ENCODE measurements at regions not wholly inside any gene's neighbourhood (a gene's known extent, or its start where the extent isn't known, plus 50 kb on each side); places are given as distances from the start of the nearest gene placed in this dataset.
"Not testable (repeated sequence)": the region's sequence is repeated elsewhere in the genome, so short reads cannot be mapped to it uniquely, and the experiment has no call there.

- Histone ChIP-seq H3K4me1 (peaks cover 0 to 11% (median 0%) of the 10 kb centered on the region in 3 donors), H3K27me3 (no peaks in the 10 kb centered on the region), H3K27ac (no peak overlapping the region), H3K4me3 (no peak overlapping the region), H3K36me3 (no peaks in the 10 kb centered on the region), H3K9me3 (no peaks in the 10 kb centered on the region)
- intact Hi-C loops (cut with DNase I), result no loop called here
- DNase-seq, result no peak
- WGBS, 2 donors, result 82 to 88% methylated on average over 9 of the region's 9 CpGs
- TF ChIP-seq CTCF (IDR thresholded peaks at IDR 0.05), result no peak
- no peak for TF ChIP-seq POLR2A (IDR thresholded peaks at IDR 0.05)
Measured at GRCh38 chr5:157965989-157966388, 107.0 kb upstream of the CLINT1 start.

- no peak overlapping the region for H3K4me3 ChIP-seq
- WGBS, 2 donors, result 43 to 48% methylated on average over 2 of the region's 2 CpGs
- H3K9me3 ChIP-seq, result no peaks in the 10 kb centered on the region
- intact Hi-C loops (cut with DNase I), result no loop called here
- H3K4me1 ChIP-seq, result peaks cover 0 to 11% (median 0%) of the 10 kb centered on the region in 3 donors
- H3K36me3 ChIP-seq, result no peaks in the 10 kb centered on the region
- TF ChIP-seq CTCF (IDR thresholded peaks at IDR 0.05), result no peak
- TF ChIP-seq POLR2A (IDR thresholded peaks at IDR 0.05), result no peak
- DNase-seq, result no peak
- H3K27me3 ChIP-seq, result no peaks in the 10 kb centered on the region
- H3K27ac ChIP-seq, result no peak overlapping the region
Measured at GRCh38 chr5:157965040-157965678, 106.2 kb upstream of the CLINT1 start.

- 39 to 58% methylated on average over 4 of the region's 4 CpGs for WGBS, 2 donors
- peaks cover 0 to 11% (median 0%) of the 10 kb centered on the region in 3 donors for H3K4me1 ChIP-seq
- H3K27me3 ChIP-seq, result no peaks in the 10 kb centered on the region
- TF ChIP-seq CTCF (IDR thresholded peaks at IDR 0.05) (no peak), POLR2A (IDR thresholded peaks at IDR 0.05) (no peak)
- no peak for DNase-seq
- no peak overlapping the region for H3K27ac ChIP-seq
- no peaks in the 10 kb centered on the region for H3K9me3 ChIP-seq
- intact Hi-C loops (cut with DNase I), result no loop called here
- H3K36me3 ChIP-seq, result no peaks in the 10 kb centered on the region
- no peak overlapping the region for H3K4me3 ChIP-seq
Measured at GRCh38 chr5:157963761-157964160, 104.8 kb upstream of the CLINT1 start.

GRCh38 chr5:157963244-157963643, 104.3 kb upstream of the CLINT1 start:
- Histone ChIP-seq H3K4me1 (peaks cover 0 to 11% (median 0%) of the 10 kb centered on the region in 3 donors), H3K27me3 (no peaks in the 10 kb centered on the region), H3K9me3 (no peaks in the 10 kb centered on the region), H3K4me3 (no peak overlapping the region), H3K36me3 (no peaks in the 10 kb centered on the region), H3K27ac (no peak overlapping the region)
- 89% methylated on average over 2 of the region's 2 CpGs for WGBS, 2 donors
- TF ChIP-seq POLR2A (IDR thresholded peaks at IDR 0.05) (no peak), CTCF (IDR thresholded peaks at IDR 0.05) (no peak)
- DNase-seq, result no peak
- intact Hi-C loops (cut with DNase I), result no loop called here

- H3K36me3 ChIP-seq; DNase-seq; H3K27ac ChIP-seq; H3K9me3 ChIP-seq; H3K4me3 ChIP-seq; H3K27me3 ChIP-seq; intact Hi-C loops (cut with DNase I): not testable (repeated sequence)
- peaks cover 0 to 11% (median 0%) of the 10 kb centered on the region in 3 donors for H3K4me1 ChIP-seq
- WGBS, 2 donors, result 56 to 67% methylated on average over 5 to 8 of the region's 8 CpGs
Measured at GRCh38 chr5:157962686-157963085, 103.7 kb upstream of the CLINT1 start.
